Dedifferentiated amniotic fluid mesenchymal stem cell (primary cell): ENCODE measurements at regions not wholly inside any gene's neighbourhood (a gene's known extent, or its start where the extent isn't known, plus 50 kb on each side); places are given as distances from the start of the nearest gene placed in this dataset.
"Not testable (repeated sequence)": the region's sequence is repeated elsewhere in the genome, so short reads cannot be mapped to it uniquely, and the experiment has no call there.

Experiments used
- DNase-seq: peaks from one replicate; pipeline ENCODE4 v3.0.0-alpha.2; 2016; ENCODE audit errors: extremely low spot score

DNA sequence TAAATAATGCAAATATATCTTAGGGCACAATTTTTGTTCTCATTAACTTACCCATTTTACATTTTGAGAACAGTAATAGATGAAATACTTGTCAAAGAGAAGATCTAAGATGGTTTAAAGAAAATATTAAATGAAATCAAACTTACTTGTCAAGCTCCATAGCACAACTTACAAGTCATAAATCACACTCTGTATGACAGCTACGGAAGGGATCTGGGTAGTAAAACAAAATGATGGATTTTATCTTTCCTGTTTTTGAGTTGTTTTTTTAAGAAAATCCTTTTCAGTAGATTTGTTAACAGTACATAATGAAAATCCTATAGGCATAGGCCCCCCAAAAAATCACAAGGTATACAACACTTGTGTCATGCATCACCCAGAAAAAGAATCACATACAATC lies 84.4 kb upstream of the ANTXRL start:
- DNase-seq = not testable (repeated sequence)

DNA sequence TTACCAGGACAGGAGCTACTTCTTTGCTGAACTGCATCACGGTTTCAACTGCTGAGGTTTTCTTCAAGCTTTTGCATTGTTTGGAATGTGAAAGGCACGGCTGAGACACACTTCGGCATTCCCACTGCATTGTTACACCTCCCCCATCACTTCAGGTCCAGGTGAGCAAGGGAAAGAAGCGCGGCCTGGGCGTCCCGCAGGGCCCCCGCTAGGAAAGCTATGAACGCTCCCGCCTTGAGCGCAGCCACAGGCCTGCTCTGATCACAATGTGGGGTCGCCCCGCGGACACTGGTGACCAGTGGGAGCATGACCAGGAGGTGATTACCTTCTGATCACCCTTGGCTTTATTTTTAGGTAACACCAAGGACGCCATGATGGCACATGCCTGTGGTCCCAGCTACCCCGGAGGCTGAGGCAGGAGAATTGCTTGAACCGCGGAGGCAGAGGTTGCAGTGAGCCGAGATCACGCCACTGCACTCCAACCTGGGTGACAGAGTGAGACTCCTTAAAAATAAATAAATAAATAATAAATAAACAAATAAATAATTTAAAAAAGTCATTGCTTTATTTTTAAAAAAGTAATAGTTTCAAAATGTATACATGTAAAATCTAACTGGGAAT lies 82.2 kb upstream of the ANTXRL start:
- DNase-seq = not testable (repeated sequence)

DNA sequence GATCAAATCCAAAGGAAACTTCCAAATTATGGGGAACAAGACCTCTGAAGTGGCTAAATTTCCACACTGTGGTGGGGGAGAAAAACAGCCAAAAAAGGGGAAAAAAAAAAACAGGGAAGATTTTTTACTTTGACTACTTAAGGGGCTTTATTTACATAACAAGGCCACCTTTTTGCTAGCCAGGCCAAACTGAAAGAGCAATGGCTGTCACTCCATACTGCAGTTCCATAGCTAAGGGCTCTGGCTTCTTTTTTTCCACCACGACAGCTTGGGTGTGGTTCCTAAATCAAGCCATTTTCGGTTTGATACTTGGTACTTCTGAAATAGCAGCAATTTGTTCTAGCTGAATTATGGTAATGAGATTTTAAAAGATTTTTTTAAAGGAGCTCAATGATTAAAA lies 76.4 kb upstream of the ANTXRL start:
- DNase-seq = not testable (repeated sequence)

DNA sequence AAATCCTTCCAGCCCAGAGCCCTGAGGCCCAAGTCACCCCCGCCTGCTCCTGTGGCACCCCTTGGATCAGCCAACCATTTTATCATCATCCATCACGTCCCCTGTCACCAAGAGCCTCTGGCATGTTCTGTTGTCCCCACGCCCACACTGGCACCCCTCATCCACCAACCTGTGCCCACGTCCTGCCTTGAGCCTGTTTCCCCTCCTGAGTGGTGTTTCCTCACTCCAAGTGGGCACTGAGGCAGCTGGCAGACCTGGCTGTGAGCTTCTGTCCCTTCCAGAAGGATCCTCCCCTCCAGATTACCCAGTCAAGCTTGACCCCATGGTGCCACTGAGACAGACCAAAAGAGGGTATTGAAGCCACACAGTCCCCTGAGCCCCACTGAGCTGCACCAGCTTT lies 71.4 kb upstream of the ANTXRL start:
- DNase-seq = no peak

DNA sequence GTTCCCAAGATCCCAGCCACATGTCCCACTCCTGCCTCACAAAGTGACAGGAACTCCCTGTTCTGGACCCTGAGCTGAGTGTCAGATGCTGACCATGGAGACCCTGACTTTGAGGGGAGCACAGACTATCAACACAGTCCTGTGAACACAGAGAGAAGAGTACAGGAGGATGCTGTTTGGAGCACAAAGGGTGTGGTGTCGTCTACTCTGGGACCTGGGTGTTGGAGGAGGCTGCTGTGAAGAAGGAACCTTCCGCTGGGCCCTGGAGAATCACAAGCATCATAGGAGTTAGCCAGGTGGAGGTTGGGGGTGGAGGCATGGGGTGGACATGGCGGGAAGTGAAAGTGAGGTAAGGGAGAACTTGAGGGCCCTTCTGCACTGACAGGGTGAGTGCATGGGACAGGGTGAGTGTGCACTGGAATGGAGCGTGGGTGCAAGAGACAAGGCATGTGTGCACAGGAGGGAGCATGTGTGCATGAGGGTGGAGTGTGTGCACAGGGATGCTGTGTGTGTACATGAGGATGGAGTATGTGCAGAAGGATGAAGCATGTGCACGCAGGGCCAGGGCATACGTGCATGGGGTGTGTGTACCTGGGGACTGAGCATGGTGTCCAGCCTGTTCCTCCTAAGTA lies 70.7 kb upstream of the ANTXRL start:
- no peak for DNase-seq

DNA sequence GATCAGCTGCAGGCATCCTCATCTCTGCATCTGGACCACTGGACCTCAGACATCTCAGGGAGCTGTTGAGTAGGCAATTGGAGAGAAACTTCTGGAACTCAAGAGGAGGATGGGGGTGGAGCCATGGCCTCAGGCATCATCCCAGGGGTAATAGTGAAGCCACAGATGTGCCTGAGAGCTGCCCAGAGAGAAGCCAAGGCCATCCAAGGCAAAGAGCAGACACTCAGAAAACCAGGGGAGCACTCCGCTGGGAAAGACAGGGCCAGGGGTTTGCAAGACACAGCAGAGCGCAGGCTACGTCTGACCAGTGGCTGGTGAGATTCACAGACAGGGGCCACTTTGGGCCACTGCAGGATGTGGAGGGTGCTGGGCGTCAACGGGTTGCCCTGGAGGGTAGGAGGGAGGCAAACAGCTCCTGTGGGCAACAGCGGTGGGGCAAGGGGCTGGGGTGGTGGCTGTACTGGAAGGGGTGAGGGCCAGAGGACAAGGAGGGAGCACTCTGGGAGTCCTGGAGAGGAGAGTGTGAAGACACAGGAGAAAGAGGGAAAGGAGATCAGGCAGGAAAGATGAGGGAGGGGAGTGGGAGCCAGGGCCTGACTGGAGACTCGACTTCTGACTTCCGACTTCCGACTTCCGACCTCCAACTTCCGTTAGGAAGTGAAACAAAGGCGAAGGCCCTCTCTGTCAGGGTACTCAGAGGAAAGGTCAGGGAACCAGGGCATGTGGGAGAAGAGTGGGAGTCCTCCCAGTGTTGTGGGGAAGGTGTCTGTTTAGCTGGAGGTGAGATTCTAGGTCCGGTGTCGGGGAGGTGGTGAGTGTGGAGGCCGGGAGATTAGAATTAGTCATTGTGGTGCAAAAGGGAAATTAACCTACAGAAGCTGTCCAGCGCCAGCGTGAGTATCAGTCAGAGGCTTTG lies 69.7 kb upstream of the ANTXRL start:
- DNase-seq = no peak

DNA sequence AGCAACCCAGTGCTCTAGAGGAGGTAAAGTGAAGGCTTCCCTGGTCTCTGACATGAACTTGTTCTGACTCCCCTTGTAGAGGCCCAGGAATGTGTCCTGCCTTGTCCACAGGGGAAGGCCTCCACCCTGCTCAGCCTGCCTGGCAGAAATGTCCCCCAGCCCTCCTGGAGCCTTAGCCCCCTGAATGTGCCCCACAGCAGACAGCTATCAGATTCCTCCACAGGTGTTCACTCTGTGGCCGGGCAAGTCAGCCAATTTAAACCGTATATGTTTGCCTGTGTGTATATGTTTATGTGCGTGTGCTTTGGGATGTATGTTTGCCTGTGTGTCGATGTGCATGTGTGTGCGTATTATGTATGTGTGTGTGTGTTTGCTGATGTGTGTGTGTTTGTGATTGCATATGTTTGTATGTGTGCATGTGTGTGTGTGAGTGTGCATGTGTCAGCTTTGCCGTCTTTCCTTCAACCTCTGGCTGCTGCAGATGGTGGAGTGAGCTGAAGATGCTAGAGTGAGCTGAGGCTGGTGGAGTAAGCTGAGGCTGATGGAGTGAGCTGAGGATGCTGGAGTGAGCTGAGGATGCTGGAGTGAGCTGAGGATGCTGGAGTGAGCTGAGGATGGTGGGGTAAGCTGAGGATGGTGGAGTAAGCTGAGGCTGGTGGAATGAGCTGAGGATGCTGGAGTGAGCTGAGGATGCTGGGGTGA lies 68.9 kb upstream of the ANTXRL start:
- DNase-seq = no peak

DNA sequence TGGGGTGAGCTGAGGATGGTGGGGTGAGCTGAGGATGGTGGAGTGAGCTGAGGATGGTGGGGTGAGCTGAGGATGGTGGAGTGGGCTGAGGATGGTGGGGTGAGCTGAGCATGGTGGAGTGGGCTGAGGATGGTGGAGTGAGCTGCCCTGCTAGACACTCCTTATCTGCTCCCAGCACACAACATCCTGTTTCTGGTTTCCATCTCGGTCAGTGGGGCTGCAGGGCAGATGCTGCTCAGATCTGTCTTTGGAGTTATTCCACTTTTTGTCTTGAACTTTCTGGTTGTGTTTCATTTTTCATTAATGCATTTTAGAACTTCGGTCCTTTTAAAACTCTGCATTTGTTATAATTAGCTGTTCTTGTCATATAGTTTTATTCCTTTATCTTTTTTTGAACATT lies 67.9 kb upstream of the ANTXRL start:
- no peak for DNase-seq

DNA sequence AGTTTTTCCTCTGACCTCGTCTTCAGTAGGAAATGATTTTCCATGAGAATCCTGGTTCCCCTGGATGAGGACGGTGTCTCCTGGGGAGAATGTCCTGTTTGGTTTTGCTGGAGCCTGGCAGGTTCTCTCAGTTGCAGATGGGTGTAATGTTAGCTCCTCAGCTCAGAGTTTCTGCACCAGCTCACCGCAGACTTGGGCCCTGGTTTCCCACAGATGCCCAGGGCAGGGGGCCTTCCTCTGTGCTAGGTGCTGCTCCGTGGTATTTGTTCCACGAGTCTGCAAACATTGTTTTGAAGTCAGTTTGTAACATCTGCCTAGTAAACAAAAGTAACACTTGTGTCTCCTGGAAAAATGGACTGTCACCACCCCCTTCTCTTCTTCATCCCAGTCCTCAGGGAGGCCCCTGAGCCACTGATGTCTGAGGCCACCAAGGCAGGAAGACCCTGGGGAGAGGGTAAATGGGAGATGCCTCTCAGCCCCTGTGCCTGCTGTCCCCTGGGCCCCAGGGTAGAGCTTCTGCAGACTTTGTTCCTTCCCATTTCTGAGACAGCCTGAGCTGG lies 67.3 kb upstream of the ANTXRL start:
- not testable (repeated sequence) for DNase-seq

DNA sequence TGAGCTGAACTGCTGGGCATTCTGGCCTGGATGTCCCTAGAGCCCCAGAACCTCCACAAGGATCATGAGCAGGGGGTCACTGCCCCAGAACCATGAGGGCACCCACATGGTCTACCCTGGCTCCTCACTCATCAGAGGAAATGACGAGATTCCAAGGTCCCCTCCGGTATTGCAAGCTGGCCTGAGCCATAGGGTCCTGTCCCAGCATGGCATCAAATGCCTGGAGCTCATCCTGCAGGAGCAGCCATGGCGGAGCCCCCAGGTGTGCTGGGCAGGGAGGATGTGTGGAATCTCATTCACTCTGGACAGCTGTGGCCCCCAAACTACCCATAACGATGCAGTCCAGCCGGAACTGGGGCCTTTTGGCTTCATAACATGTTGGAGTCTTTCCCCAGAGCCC lies 66.6 kb upstream of the ANTXRL start:
- no peak for DNase-seq

DNA sequence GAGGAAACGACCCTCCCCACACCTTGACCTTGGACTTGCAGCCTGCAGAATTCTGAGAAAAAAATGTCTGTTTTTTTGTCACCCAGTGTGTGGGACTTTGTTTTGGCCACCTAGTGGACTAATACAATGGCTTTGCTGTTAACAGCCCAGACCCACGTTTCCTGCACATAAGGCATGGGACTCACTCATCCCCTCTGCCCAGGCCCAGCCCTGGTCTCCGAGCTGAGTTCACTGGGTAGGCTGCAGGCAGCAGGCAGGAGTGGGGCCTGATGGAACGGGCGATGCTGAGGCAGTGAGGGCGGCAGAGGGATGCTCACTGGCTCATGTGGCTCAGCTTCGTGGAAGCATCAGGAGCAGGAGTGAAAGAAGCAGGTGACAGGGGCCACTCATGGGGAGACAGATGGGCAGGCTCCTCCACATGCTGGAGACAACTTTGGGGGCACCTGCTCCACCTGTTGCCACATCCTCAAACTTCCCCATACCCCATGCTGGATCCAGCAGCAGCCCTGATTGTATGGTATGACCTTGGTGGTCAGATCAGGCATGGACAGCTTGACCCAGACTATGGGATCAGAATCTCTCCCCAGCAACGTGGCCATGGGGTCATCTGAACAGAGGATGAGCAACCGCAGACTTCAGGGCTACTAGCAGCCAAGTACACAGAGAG lies 65.8 kb upstream of the ANTXRL start:
- DNase-seq = no peak

DNA sequence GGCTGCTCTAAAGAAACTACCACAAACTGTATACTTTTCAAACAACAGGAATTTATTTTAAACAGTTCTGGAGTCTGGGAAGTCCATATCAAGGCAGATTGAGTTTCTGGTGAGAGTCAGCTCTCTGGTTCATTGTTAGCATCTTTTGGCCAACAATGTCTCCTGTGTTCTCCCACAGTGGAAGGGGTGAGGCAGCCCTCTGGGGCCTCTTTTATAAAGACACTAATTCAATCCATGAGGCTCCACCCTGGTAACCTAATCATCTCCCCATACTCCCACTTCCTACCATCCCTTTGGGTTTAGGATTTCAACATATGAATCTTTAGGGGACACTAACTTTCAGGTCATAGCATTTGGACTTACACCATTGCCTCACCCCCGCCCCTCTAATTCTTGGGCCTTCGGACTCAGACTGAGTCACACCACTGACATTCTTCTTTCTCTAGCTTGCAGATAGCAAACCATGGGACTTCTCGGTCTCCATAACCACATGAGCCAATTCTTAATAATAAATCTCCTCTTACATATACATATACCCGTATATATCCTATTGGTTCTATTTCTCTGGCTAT lies 64.3 kb upstream of the ANTXRL start:
- no peak for DNase-seq

DNA sequence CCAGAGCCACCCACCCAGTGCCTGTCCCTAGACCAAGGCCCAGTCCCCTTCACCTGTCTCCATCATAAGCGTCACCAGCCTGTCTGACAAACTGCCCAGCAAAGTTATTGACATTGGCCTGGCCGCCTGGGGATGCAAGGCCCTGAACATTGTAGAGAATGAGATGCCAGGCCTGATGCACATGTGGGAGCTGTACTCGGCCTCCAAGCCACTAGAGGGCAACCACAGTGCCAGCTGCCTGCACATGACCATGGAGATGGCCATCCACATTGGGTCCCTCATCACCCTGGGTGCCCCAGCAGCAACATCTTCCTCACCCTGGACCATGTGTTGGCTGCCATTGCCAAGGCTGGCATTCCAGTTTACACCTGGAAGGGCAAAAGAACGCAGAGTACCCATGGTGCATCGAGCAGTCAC lies 63.7 kb upstream of the ANTXRL start:
- DNase-seq = no peak

DNA sequence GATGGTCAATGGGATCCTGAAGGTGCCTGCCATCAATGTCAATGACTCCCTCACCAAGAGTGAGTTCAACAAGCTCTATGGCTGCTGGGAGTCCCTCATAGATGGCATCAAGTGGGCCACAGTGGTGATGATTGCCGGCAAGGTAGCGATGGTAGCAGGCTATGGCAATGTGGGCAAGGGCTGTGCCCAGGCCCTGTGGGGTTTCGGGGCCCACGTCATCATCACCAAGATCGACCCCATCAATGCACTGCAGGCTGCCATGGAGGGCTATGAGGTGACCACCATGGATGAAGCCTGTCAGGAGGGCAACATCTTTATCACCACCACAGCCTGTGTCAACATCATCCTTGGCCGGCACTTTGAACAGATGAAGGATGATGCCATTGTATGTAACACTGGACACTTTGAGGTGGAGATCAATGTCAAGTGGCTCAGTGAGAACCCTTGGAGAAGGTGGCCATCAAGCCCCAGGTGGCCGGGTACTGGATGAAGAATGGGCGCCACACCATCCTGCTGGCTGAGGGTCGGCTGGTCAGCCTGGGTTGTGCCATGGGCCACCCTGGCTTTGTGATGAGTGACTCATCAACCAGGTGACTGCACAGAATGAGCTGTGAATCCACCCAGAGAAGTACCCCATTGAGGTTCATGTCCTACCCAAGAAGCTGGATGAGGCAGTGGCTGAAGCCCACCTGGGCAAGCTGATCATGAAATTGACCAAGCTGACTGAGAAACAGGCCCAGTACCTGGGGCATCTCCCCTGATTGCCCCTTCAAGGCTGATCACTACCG lies 63.0 kb upstream of the ANTXRL start:
- DNase-seq = no peak

DNA sequence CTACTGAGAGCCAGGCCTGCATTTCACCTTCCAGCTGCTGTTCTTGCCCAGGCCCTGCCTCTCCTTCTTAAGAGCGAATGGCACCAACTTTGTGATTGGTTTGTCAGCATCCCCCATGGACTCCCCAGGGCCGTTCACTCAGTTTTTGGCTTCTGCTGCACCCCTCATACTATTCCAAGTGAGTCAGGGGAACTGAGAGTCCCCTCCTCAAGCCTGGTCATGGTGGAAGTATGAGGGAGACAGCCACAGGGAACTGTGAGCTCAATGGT lies 62.4 kb upstream of the ANTXRL start:
- no peak for DNase-seq

DNA sequence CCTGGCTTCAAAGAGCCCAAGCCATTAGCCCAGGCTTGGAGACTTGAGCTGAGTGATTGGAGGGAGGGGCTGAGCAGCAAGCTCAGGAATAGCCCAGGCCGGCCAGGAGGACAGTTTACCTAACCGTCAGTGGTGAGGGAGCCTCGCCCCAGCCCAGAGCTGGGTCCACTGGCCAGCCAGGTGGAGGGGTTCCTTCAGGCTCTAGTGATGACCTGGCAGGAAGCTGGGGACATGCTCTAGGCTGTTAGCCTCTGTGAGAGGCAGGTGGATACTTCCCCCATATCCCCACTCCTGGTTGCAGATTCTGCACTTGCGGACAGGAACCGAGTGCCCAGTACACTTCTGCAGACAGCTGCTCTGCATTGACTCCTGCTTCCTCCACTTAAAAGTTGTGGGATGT lies 61.2 kb upstream of the ANTXRL start:
- no peak for DNase-seq

DNA sequence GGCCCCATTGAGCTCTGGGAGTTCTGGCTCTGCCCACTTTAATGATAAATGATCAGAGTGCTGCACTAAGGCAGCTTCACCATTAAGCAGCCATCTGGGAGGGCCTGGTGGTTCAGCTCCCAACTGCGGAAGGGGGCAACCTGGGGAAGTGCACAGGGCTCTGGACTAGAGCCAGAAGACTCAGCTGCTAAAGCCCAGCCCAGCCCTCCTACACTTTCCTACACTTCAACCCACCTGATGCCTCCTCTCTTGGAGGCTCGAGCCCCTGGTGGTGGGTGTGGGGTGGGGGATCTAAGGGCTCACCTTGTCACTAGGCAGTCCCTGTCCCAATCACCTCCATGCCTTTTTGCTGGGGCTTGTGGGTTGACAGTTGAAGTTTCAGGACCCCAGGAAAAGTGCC lies 60.6 kb upstream of the ANTXRL start:
- no peak for DNase-seq

DNA sequence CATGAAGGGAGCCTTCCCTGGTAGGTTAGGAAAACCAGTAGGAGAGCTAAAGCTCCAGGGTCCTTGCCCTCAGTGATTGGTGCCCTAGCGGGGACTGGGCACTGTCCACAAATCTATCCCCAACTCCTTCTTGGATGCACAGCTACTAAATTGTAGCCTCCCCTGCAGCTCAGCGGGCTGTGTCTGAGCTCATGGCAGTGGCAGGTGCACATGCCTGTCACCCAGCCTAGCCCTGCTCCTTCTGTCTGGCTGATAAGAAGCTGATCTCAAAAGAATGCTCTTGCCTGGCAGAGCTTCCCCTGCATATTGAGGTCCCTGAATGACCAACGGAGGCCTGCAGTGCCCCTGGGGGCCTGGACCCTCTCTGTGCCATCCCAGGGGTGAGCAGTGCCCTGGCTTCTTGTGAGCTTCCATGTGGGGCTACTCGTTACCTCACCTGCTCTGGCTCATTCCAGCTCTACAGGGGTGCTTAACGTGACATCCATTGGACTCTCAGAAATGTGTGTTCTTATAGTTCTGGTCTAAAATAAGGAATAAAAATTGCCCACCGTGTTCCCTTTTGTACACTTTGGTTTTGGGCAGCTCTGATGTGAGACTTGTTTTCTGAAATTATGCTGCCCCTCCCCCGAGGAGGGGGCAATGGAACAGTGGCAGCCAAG lies 59.8 kb upstream of the ANTXRL start:
- no peak for DNase-seq

DNA sequence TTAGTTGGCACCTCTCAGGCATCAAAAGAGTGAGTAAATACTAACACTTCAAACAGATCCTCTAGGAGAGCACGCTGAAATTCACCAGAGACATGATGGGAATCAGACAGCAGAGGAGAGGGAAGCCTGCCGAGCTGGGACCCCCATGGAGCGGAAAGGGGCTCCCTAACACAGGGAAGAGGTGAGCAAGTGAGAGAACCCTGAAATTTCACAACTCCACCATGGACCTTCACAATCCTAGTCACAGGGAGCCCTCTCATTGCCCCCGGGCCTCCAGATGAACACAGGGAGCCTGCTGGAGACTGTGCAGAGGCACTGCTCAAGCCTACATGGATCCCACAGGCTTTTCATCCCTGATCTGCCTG lies 59.2 kb upstream of the ANTXRL start:
- DNase-seq = no peak

DNA sequence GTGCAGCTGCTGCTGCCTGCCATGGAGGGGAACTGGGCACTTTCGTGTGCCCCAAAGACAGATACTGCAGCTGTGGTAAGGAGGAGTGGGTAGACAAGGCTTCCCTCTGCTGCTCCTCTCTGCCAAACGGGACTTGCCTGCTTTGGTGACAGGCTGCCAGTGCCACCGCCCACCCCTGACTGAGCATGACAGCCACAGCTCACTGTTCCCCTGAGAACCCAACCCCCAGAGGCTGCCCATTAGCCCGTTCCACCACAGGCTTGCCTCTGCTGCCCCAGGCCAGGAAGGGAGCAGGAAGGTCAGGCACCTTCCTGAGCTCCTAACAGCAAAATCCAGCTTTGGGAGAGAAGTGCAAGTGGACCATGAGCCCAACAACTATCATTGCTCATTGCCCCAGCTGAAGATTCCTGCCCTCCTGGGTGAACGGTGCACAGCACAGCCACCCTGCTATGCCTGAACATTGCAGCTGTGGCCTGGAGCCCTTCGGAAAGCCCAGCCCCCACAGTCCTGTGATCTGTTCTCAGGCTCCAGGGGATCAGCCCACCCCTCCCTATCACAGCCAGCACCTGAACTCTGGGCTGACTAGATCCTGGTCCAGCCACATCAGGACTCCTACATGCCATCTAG lies 58.7 kb upstream of the ANTXRL start:
- no peak for DNase-seq
